Activated T-cell treated with anti-CD3 and anti-CD28 coated beads, Interleukin-2, amount 50 U/mL, for 4 hours (primary cell): ENCODE measurements at regions not wholly inside any gene's neighbourhood (a gene's known extent, or its start where the extent isn't known, plus 50 kb on each side); places are given as distances from the start of the nearest gene placed in this dataset.

ENCODE experiments used
- ATAC-seq, 2 donors: fragments of 200-7000 bp; cut with Tn5 transposase; one replicate each; pipeline ENCODE4 v1.10.0; 2021
- DNase-seq: peaks from one replicate; pipeline ENCODE4 v3.0.0-alpha.2; 2020
- H3K27me3 Mint-ChIP-seq: one replicate; pipeline ENCODE4 v1.8.0; 2021; ENCODE audit warnings: low read depth, mixed read lengths
- H3K36me3 Mint-ChIP-seq: one replicate; pipeline ENCODE4 v1.8.0; 2022; ENCODE audit warnings: mixed read lengths; ENCODE audit not compliant: insufficient read depth
- H3K4me1 Mint-ChIP-seq: one replicate; pipeline ENCODE4 v1.8.0; 2021; ENCODE audit warnings: low read depth, mixed read lengths
- H3K4me3 Mint-ChIP-seq: one replicate; pipeline ENCODE4 v1.8.0; 2021; ENCODE audit warnings: mild to moderate bottlenecking, moderate library complexity, mixed read lengths
- H3K9me3 Mint-ChIP-seq: one replicate; pipeline ENCODE4 v1.8.0; 2021; ENCODE audit warnings: mixed read lengths

- Mint-ChIP-seq H3K27me3 (peaks cover 4% of the 10 kb centered on the region), H3K4me1 (peaks cover 9% of the 10 kb centered on the region), H3K36me3 (no peaks in the 10 kb centered on the region), H3K4me3 (no peak overlapping the region), H3K9me3 (no peaks in the 10 kb centered on the region)
- no peak for DNase-seq
- peak in 1 of 2 donors; percentile 9 for ATAC-seq
Measured at GRCh38 chr20:23161968-23162696, 76.0 kb upstream of the CD93 start.

- H3K9me3 Mint-ChIP-seq: no peaks in the 10 kb centered on the region
- no peaks in the 10 kb centered on the region for H3K36me3 Mint-ChIP-seq
- peaks cover 9% of the 10 kb centered on the region for H3K4me1 Mint-ChIP-seq
- ATAC-seq: no peak
- no peak overlapping the region for H3K4me3 Mint-ChIP-seq
- no peak for DNase-seq
- H3K27me3 Mint-ChIP-seq: peaks cover 4% of the 10 kb centered on the region
Measured at GRCh38 chr20:23161244-23161891, 75.2 kb upstream of the CD93 start.

GRCh38 chr20:23160536-23161243, 74.6 kb upstream of the CD93 start:
- Mint-ChIP-seq H3K27me3 (peaks cover 4% of the 10 kb centered on the region), H3K36me3 (no peaks in the 10 kb centered on the region), H3K4me3 (no peak overlapping the region), H3K9me3 (no peaks in the 10 kb centered on the region), H3K4me1 (peaks cover 9% of the 10 kb centered on the region)
- no peak for DNase-seq
- no peak for ATAC-seq

- Mint-ChIP-seq H3K27me3 (peaks cover 4% of the 10 kb centered on the region), H3K4me1 (peaks cover 10% of the 10 kb centered on the region), H3K4me3 (no peak overlapping the region), H3K9me3 (no peaks in the 10 kb centered on the region), H3K36me3 (no peaks in the 10 kb centered on the region)
- no peak for DNase-seq
- no peak for ATAC-seq
Measured at GRCh38 chr20:23159947-23160318, 73.8 kb upstream of the CD93 start.

GRCh38 chr20:23159256-23159946, 73.3 kb upstream of the CD93 start:
- DNase-seq: no peak
- Mint-ChIP-seq H3K27me3 (peaks cover 4% of the 10 kb centered on the region), H3K36me3 (no peaks in the 10 kb centered on the region), H3K4me3 (no peak overlapping the region), H3K4me1 (peaks cover 10% of the 10 kb centered on the region), H3K9me3 (no peaks in the 10 kb centered on the region)
- ATAC-seq: no peak

GRCh38 chr20:23157734-23158133, 71.6 kb upstream of the CD93 start:
- ATAC-seq (no peak), DNase-seq (no peak)
- H3K27me3 Mint-ChIP-seq: peaks cover 4% of the 10 kb centered on the region
- no peak overlapping the region for H3K4me3 Mint-ChIP-seq
- H3K36me3 Mint-ChIP-seq: no peaks in the 10 kb centered on the region
- peaks cover 10% of the 10 kb centered on the region for H3K4me1 Mint-ChIP-seq
- H3K9me3 Mint-ChIP-seq: no peaks in the 10 kb centered on the region

- peaks cover 10% of the 10 kb centered on the region for H3K4me1 Mint-ChIP-seq
- no peak for ATAC-seq
- no peaks in the 10 kb centered on the region for H3K36me3 Mint-ChIP-seq
- no peaks in the 10 kb centered on the region for H3K9me3 Mint-ChIP-seq
- peaks cover 4% of the 10 kb centered on the region for H3K27me3 Mint-ChIP-seq
- DNase-seq: no peak
- no peak overlapping the region for H3K4me3 Mint-ChIP-seq
Measured at GRCh38 chr20:23156842-23157423, 70.8 kb upstream of the CD93 start.

- peaks cover 10% of the 10 kb centered on the region for H3K4me1 Mint-ChIP-seq
- ATAC-seq (no peak), DNase-seq (no peak)
Measured at GRCh38 chr20:23156170-23156841, 70.2 kb upstream of the CD93 start.

GRCh38 chr20:23155141-23155590, 69.0 kb upstream of the CD93 start:
- no peak overlapping the region for H3K4me3 Mint-ChIP-seq
- H3K27me3 Mint-ChIP-seq: peaks cover 2% of the 10 kb centered on the region
- DNase-seq (no peak), ATAC-seq (no peak)
- H3K4me1 Mint-ChIP-seq: peaks cover 8% of the 10 kb centered on the region
- H3K9me3 Mint-ChIP-seq: no peaks in the 10 kb centered on the region
- no peaks in the 10 kb centered on the region for H3K36me3 Mint-ChIP-seq

More at GRCh38 chr20:23156170-23156841, 70.2 kb upstream of the CD93 start:
- H3K4me3 Mint-ChIP-seq: no peak overlapping the region
- H3K27me3 Mint-ChIP-seq: peaks cover 2% of the 10 kb centered on the region
- H3K36me3 Mint-ChIP-seq: no peaks in the 10 kb centered on the region
- H3K9me3 Mint-ChIP-seq: no peaks in the 10 kb centered on the region

GRCh38 chr20:23153696-23154341, 67.7 kb upstream of the CD93 start:
- Mint-ChIP-seq H3K4me1 (peaks cover 2% of the 10 kb centered on the region), H3K9me3 (no peaks in the 10 kb centered on the region), H3K36me3 (no peaks in the 10 kb centered on the region), H3K4me3 (no peak overlapping the region), H3K27me3 (no peaks in the 10 kb centered on the region)
- ATAC-seq (no peak), DNase-seq (no peak)

- H3K27me3 Mint-ChIP-seq: no peaks in the 10 kb centered on the region
- ATAC-seq (no peak), DNase-seq (no peak)
- no peaks in the 10 kb centered on the region for H3K36me3 Mint-ChIP-seq
- no peak overlapping the region for H3K4me3 Mint-ChIP-seq
- H3K9me3 Mint-ChIP-seq: no peaks in the 10 kb centered on the region
- peaks cover 2% of the 10 kb centered on the region for H3K4me1 Mint-ChIP-seq
Measured at GRCh38 chr20:23152902-23153301, 66.8 kb upstream of the CD93 start.

GRCh38 chr20:23152308-23152892, 66.3 kb upstream of the CD93 start:
- DNase-seq: no peak
- H3K9me3 Mint-ChIP-seq: no peaks in the 10 kb centered on the region
- H3K27me3 Mint-ChIP-seq: no peaks in the 10 kb centered on the region
- peaks cover 2% of the 10 kb centered on the region for H3K4me1 Mint-ChIP-seq
- no peaks in the 10 kb centered on the region for H3K36me3 Mint-ChIP-seq
- no peak for ATAC-seq
- no peak overlapping the region for H3K4me3 Mint-ChIP-seq

GRCh38 chr20:23151885-23152284, 65.8 kb upstream of the CD93 start:
- ATAC-seq (no peak), DNase-seq (no peak)
- Mint-ChIP-seq H3K4me3 (no peak overlapping the region), H3K4me1 (peaks cover 2% of the 10 kb centered on the region), H3K9me3 (no peaks in the 10 kb centered on the region), H3K27me3 (no peaks in the 10 kb centered on the region), H3K36me3 (no peaks in the 10 kb centered on the region)
